GM12878 (cell line): ENCODE measurements at regions not wholly inside any gene's neighbourhood (a gene's known extent, or its start where the extent isn't known, plus 50 kb on each side); places are given as distances from the start of the nearest gene placed in this dataset.

Experiments used
- ATAC-seq: fragments of 200-7000 bp; cut with Tn5 transposase; 3 replicates; pipeline ENCODE4 v1.9.1; 2020; ENCODE audit warnings: mild to moderate bottlenecking, moderate library complexity
- BruUV-seq: library from RNA; stranded (reverse); fragments of 400-500 nt; replicated peaks from 2 replicates; lab custom pipeline; 2021; lab: Mats Ljungman, UMichigan
- CTCF ChIA-PET: fragments of 300-600 bp; sonication (Branson Sonifier 250); formaldehyde crosslinking; extraction: SDS; loops from one replicate; lab custom pipeline; 2021; ENCODE audit warnings: inconsistent platforms; lab: Yijun Ruan, JAX
- POLR2A ChIA-PET: fragments of 350-600 bp; formaldehyde crosslinking; extraction: SDS; loops from one replicate; lab custom pipeline; 2021; ENCODE audit warnings: inconsistent platforms; lab: Charles Lee
- RAD21 ChIA-PET: fragments of 300-600 bp; sonication (Branson Sonifier 250); formaldehyde crosslinking; loops from one replicate; lab custom pipeline; 2023; ENCODE audit warnings: antibody characterized with exemption; ENCODE audit not compliant: unreplicated experiment; lab: Charles Lee
- SMC1A ChIA-PET: fragments of 300-600 bp; sonication (Branson Sonifier 250); formaldehyde crosslinking; loops from one replicate; lab custom pipeline; 2023; ENCODE audit not compliant: unreplicated experiment, uncharacterized antibody; lab: Charles Lee
- DNase-seq: peaks from one replicate; pipeline ENCODE4 v3.0.0-alpha.2; 2011; ENCODE audit warnings: low read depth, low spot score
- FAIRE-seq: peaks from 3 replicates; lab custom pipeline; 2011; peaks lifted over from hg19 to GRCh38; lab: Jason Lieb, UNC
- H2AFZ ChIP-seq: 2 replicates; pipeline ENCODE4 v1.6.0; 2011; ENCODE audit warnings: low read depth, low read length, control low read depth; ENCODE audit not compliant: control insufficient read depth
- H3K27ac ChIP-seq: 2 replicates; pipeline ENCODE4 v1.5.1; 2011; ENCODE audit warnings: control low read depth; ENCODE audit not compliant: control insufficient read depth, insufficient read depth
- H3K27me3 ChIP-seq, 2 experiments: replicated peaks in 1 of 2; 2 replicates each; pipeline versions ENCODE4 v1.6.0 to v1.6.1; 2011; ENCODE audit warnings: low read length in 1 of 2; ENCODE audit not compliant: control insufficient read depth in 2 of 2, insufficient read depth in 2 of 2
- H3K36me3 ChIP-seq, 2 experiments: 2 replicates each; pipeline ENCODE4 v1.5.1; 2011; ENCODE audit warnings: low read length in 1 of 2; ENCODE audit not compliant: control insufficient read depth in 2 of 2, insufficient read depth in 2 of 2
- H3K4me1 ChIP-seq: 2 replicates; pipeline ENCODE4 v1.6.1; 2011; ENCODE audit warnings: mild to moderate bottlenecking, low read length, moderate library complexity, mixed read lengths; ENCODE audit not compliant: control insufficient read depth, insufficient read depth
- H3K4me2 ChIP-seq: 2 replicates; pipeline ENCODE4 v1.6.0; 2011; ENCODE audit warnings: control low read depth; ENCODE audit not compliant: control insufficient read depth, insufficient read depth
- H3K4me3 ChIP-seq: fragments of 200-600 bp; sonication (generic); 2 replicates; pipeline ENCODE4 v1.5.1; 2016
- H3K79me2 ChIP-seq: 2 replicates; pipeline ENCODE4 v1.6.0; 2011; ENCODE audit warnings: low read length; ENCODE audit not compliant: control insufficient read depth, insufficient read depth
- H3K9ac ChIP-seq: 2 replicates; pipeline ENCODE4 v1.8.0; 2011; ENCODE audit warnings: low read length, control low read depth, mixed read lengths; ENCODE audit not compliant: control insufficient read depth, insufficient read depth
- H3K9me3 ChIP-seq: replicated peaks from 3 replicates; pipeline ENCODE4 v1.5.1; 2011; ENCODE audit warnings: mild to moderate bottlenecking, low read length; ENCODE audit not compliant: control insufficient read depth, insufficient read depth
- H4K20me1 ChIP-seq: 2 replicates; pipeline ENCODE4 v1.6.0; 2011; ENCODE audit not compliant: control insufficient read depth, insufficient read depth
- BMI1 ChIP-seq: fragments of 450-650 bp; IDR thresholded peaks from 2 replicates; pipeline ENCODE4 v1.6.1; 2016; ENCODE audit warnings: mild to moderate bottlenecking, moderate library complexity, borderline replicate concordance
- CBX3 ChIP-seq: fragments of 200-600 bp; sonication (generic); IDR thresholded peaks from 2 replicates; pipeline ENCODE4 v1.6.1; 2016; ENCODE audit warnings: low read depth, borderline replicate concordance
- CREB1 ChIP-seq: IDR thresholded peaks from 2 replicates; pipeline ENCODE4 v1.6.1; 2012; ENCODE audit warnings: low read depth, mild to moderate bottlenecking, inconsistent platforms
- E2F4 ChIP-seq: IDR thresholded peaks from 2 replicates; pipeline ENCODE4 v1.6.1; 2012; ENCODE audit warnings: low read depth, low read length, improper control_type of control experiment
- EGR1 ChIP-seq, 2 experiments: IDR thresholded peaks; 1 replicate in 1 of 2; 2 replicates in 1 of 2; pipeline ENCODE4 v1.6.1; 2011 to 2012; ENCODE audit warnings: low read depth in 2 of 2, low read length in 2 of 2, borderline replicate concordance in 1 of 2, mild to moderate bottlenecking in 1 of 2, moderate library complexity in 1 of 2
- GATAD2B ChIP-seq: fragments of 450-650 bp; conservative IDR thresholded peaks from 2 replicates; pipeline ENCODE4 v1.6.1; 2017; ENCODE audit warnings: low read depth, mild to moderate bottlenecking, moderate library complexity
- HSF1 ChIP-seq: fragments of 150-350 bp; IDR thresholded peaks from 2 replicates; pipeline ENCODE4 v1.6.1; 2014; ENCODE audit warnings: mild to moderate bottlenecking, low read depth, low read length
- JUND ChIP-seq: IDR thresholded peaks from 2 replicates; pipeline ENCODE4 v1.6.1; 2012; ENCODE audit warnings: low read depth, mild to moderate bottlenecking, low read length, improper control_type of control experiment, moderate library complexity
- LARP7 ChIP-seq: fragments of 450-650 bp; IDR thresholded peaks from 2 replicates; pipeline ENCODE4 v1.6.1; 2017; ENCODE audit warnings: mild to moderate bottlenecking
- NKRF ChIP-seq: fragments of 450-650 bp; conservative IDR thresholded peaks from 2 replicates; pipeline ENCODE4 v1.6.1; 2017; ENCODE audit warnings: mild to moderate bottlenecking, moderate library complexity
- NR2F1 ChIP-seq: fragments of 450-650 bp; conservative IDR thresholded peaks from 2 replicates; pipeline ENCODE4 v1.6.1; 2017; ENCODE audit warnings: mild to moderate bottlenecking
- NRF1 ChIP-seq: conservative IDR thresholded peaks from 2 replicates; pipeline ENCODE4 v1.6.1; 2011; ENCODE audit warnings: mild to moderate bottlenecking, low read depth, low read length, improper control_type of control experiment
- POLR2AphosphoS2 ChIP-seq: IDR thresholded peaks from 2 replicates; pipeline ENCODE4 v1.6.1; 2011; ENCODE audit warnings: low read depth, mild to moderate bottlenecking, low read length, improper control_type of control experiment, moderate library complexity
- POLR2AphosphoS5 ChIP-seq: IDR thresholded peaks from 2 replicates; pipeline ENCODE4 v1.6.1; 2011; ENCODE audit warnings: mild to moderate bottlenecking, low read length, inconsistent platforms
- RELA ChIP-seq: fragments of 450-650 bp; IDR thresholded peaks from 2 replicates; pipeline ENCODE4 v1.8.0; 2014; ENCODE audit warnings: borderline replicate concordance; ENCODE audit not compliant: partially characterized antibody
- WRNIP1 ChIP-seq: IDR thresholded peaks from 2 replicates; pipeline ENCODE4 v1.6.1; 2011; ENCODE audit warnings: low read depth, low read length, improper control_type of control experiment, borderline replicate concordance
- YBX1 ChIP-seq: fragments of 450-650 bp; IDR thresholded peaks from 2 replicates; pipeline ENCODE4 v1.6.1; 2016; ENCODE audit warnings: antibody characterized with exemption
- ZBTB33 ChIP-seq: fragments of 450-650 bp; IDR thresholded peaks from 2 replicates; pipeline ENCODE4 v1.6.1; 2017; ENCODE audit warnings: mild to moderate bottlenecking
- ZSCAN29 ChIP-seq: fragments of 450-650 bp; IDR thresholded peaks from 2 replicates; pipeline ENCODE4 v1.6.1; 2017; ENCODE audit warnings: mild to moderate bottlenecking, moderate library complexity
- WGBS: methylation state at CpG from one replicate; pipeline ENCODE4 v1.1.6; 2016; ENCODE audit warnings: low lambda C conversion rate; ENCODE audit not compliant: insufficient replicate concordance, insufficient coverage; ENCODE audit errors: missing lambda C conversion rate; 5-methylcytosine and 5-hydroxymethylcytosine counted together
- in situ Hi-C: fragments of 300-500 bp; cut with MboI; formaldehyde crosslinking; loops from 9 replicates; pipeline ENCODE4 v1.14.3; 2018; ENCODE audit warnings: mixed read lengths
- intact Hi-C: fragments of 100-400 bp; cut with micrococcal nuclease; formaldehyde crosslinking; loops from one replicate; pipeline ENCODE4 v1.14.2; 2022; ENCODE audit not compliant: unreplicated experiment

- TF ChIP-seq ZBTB33 (no peak), POLR2AphosphoS5 (no peak), E2F4 (no peak), EGR1 (IDR thresholded peaks at IDR 0.05; ENCODE audit: borderline replicate concordance in 1 of 2, low read depth in 2 of 2, low read length in 2 of 2) (no peak)
Measured at GRCh38 chr14:55936691-55937090, 181.5 kb upstream of the PELI2 start (continued).

- no peak for DNase-seq
- no peak overlapping the region for H2AFZ ChIP-seq
- H3K36me3 ChIP-seq, result no peaks in the 10 kb centered on the region
- no peak for ATAC-seq
- ChIA-PET RAD21 (no interaction called here), POLR2A (no interaction called here), SMC1A (interaction anchor here (0.7 kb wide), 1 partner anchor 250 kb away, joined by 3 read pairs; no protein-coding TSS in a partner anchor), CTCF (no interaction called here)
- H3K9ac ChIP-seq, result no peak overlapping the region
- H3K27ac ChIP-seq, result no peak overlapping the region
- H3K4me2 ChIP-seq, result no peak overlapping the region
- intact Hi-C loops, result no loop called here
- in situ Hi-C loops, result no loop called here
- no peak overlapping the region for H3K4me3 ChIP-seq
- H4K20me1 ChIP-seq, result no peaks in the 10 kb centered on the region
- no peaks in the 10 kb centered on the region for H3K27me3 ChIP-seq
- H3K4me1 ChIP-seq, result no peaks in the 10 kb centered on the region
- no peaks in the 10 kb centered on the region for H3K9me3 ChIP-seq
- no peaks in the 10 kb centered on the region for H3K79me2 ChIP-seq
- WGBS, result 30% methylated on average over 10 of the region's 10 CpGs
- no peak for FAIRE-seq
- BruUV-seq, result no TSS peak
- TF ChIP-seq BMI1, result no peak
- TF ChIP-seq WRNIP1, result no peak
- TF ChIP-seq CREB1, result no peak
- no peak for TF ChIP-seq LARP7
- no peak for TF ChIP-seq CBX3
- no peak for TF ChIP-seq GATAD2B
- TF ChIP-seq YBX1, result no peak
- TF ChIP-seq NR2F1, result no peak
- no peak for TF ChIP-seq RELA
- no peak for TF ChIP-seq ZSCAN29
- no peak for TF ChIP-seq JUND
- TF ChIP-seq NRF1, result no peak
- no peak for TF ChIP-seq POLR2AphosphoS2
- no peak for TF ChIP-seq NKRF
- TF ChIP-seq HSF1, result no peak
Measured at GRCh38 chr14:55938249-55938791, 179.9 kb upstream of the PELI2 start.
